ENCODE measurements at regions not wholly inside any gene's neighbourhood (a gene's known extent, or its start where the extent isn't known, plus 50 kb on each side); places are given as distances from the start of the nearest gene placed in this dataset.

- peak overlapping the region; percentile 86 for H2AFZ ChIP-seq (ENCODE audit: low read depth, low read length, poor library complexity, severe bottlenecking)
- no TSS peak for BruUV-seq (replicated peaks)
- no peaks in the 10 kb centered on the region for H3K9me2 ChIP-seq (ENCODE audit: insufficient read depth)
- no peak overlapping the region for H3K9ac ChIP-seq (ENCODE audit: low read length)
- H3K4me2 ChIP-seq (ENCODE audit: low read length) = no peak overlapping the region
- ChIA-PET CTCF (interaction anchor here (0.6 to 1.0 kb wide), 2 partner anchors 236 to 361 kb away, joined by 3 to 5 read pairs; no protein-coding TSS in a partner anchor), RAD21 (ENCODE audit: low non-redundant PET in 1 of 2, low total read pairs in 2 of 2, uncharacterized antibody in 2 of 2, unreplicated experiment in 2 of 2) (interaction anchor here in 1 of 2 experiments (0.8 kb wide), 1 partner anchor 236 kb away, joined by 4 read pairs; no protein-coding TSS in a partner anchor), POLR2A (no interaction called here)
- ATAC-seq (no peak), DNase-seq (ENCODE audit: low read depth, low spot score) (no peak)
- H3K4me1 ChIP-seq (ENCODE audit: control insufficient read depth in 1 of 2, insufficient read depth in 2 of 2, low read length in 2 of 2) = no peaks in the 10 kb centered on the region
- H3K4me3 ChIP-seq (replicated peaks in 1 of 2; ENCODE audit: low read depth in 1 of 2, low read length in 2 of 2) = no peak overlapping the region
- H3K9me3 ChIP-seq (ENCODE audit: control insufficient read depth in 1 of 2, insufficient read depth in 1 of 2, low read depth in 1 of 2, low read length in 2 of 2) = no peaks in the 10 kb centered on the region
- H3K36me3 ChIP-seq (ENCODE audit: control insufficient read depth in 1 of 2, insufficient read depth in 2 of 2, low read length in 2 of 2) = no peaks in the 10 kb centered on the region
- H3K27ac ChIP-seq (ENCODE audit: low read depth, low read length) = no peak overlapping the region
- no peak for TF ChIP-seq ZNF274 (IDR thresholded peaks at IDR 0.05; ENCODE audit: low read depth, low read length)
- TF ChIP-seq MAX (IDR thresholded peaks at IDR 0.05) = no peak
- TF ChIP-seq ZBTB33 (IDR thresholded peaks at IDR 0.05; ENCODE audit: extremely low read depth, insufficient replicate concordance, low read length) = no peak
- TF ChIP-seq JUND (IDR thresholded peaks at IDR 0.05) = no peak
- no peak for TF ChIP-seq TCF7L2 (IDR thresholded peaks at IDR 0.05; ENCODE audit: borderline replicate concordance, extremely low read depth, insufficient read depth, insufficient read length)
- no peak for TF ChIP-seq REST (IDR thresholded peaks at IDR 0.05; ENCODE audit: low read depth)
- TF ChIP-seq SP1 (IDR thresholded peaks at IDR 0.05; ENCODE audit: low read depth) = no peak
- no peak for TF ChIP-seq CTCF (IDR thresholded peaks at IDR 0.05 in 2 of 3, conservative IDR thresholded peaks at IDR 0.05 in 1 of 3; ENCODE audit: borderline replicate concordance in 1 of 3, insufficient read depth in 1 of 3, low read depth in 2 of 3, low read length in 2 of 3)
- TF ChIP-seq CBX3 (IDR thresholded peaks at IDR 0.05; ENCODE audit: low read depth) = no peak
- no peak for TF ChIP-seq EZH2phosphoT487 (IDR thresholded peaks at IDR 0.05; ENCODE audit: borderline replicate concordance)
- TF ChIP-seq SIN3A (IDR thresholded peaks at IDR 0.05; ENCODE audit: low read depth) = no peak
- no peak for TF ChIP-seq FOSL1 (IDR thresholded peaks at IDR 0.05; ENCODE audit: low read depth)
- no peak for TF ChIP-seq RAD21 (IDR thresholded peaks at IDR 0.05; ENCODE audit: low read depth)
- no peak for TF ChIP-seq CEBPB (IDR thresholded peaks at IDR 0.05; ENCODE audit: low read depth)
- no peak for TF ChIP-seq ATF3 (IDR thresholded peaks at IDR 0.05)
- H3K27me3 ChIP-seq (ENCODE audit: insufficient read depth, low read length) = no peaks in the 10 kb centered on the region
- no peaks in the 10 kb centered on the region for H4K20me1 ChIP-seq (ENCODE audit: insufficient read depth)
- intact Hi-C loops (cut with micrococcal nuclease) = loop anchor here (5.0 kb wide), 1 partner anchor 234 kb away; no protein-coding TSS in a partner anchor
- H3K79me2 ChIP-seq (ENCODE audit: insufficient read depth, low read length) = no peaks in the 10 kb centered on the region
These were observed 380.6 kb upstream of the NUDT12 start for GRCh38 chr5:103943230-103943629.

Data from HCT116 (cell line).